K562 (cell line): ENCODE measurements at regions not wholly inside any gene's neighbourhood (a gene's known extent, or its start where the extent isn't known, plus 50 kb on each side); places are given as distances from the start of the nearest gene placed in this dataset.
"Not testable (repeated sequence)": the region's sequence is repeated elsewhere in the genome, so short reads cannot be mapped to it uniquely, and the experiment has no call there.

ENCODE experiments used
- ATAC-seq: fragments of 200-7000 bp; cut with Tn5 transposase; 3 replicates; pipeline ENCODE4 v1.9.1; 2020; ENCODE audit warnings: moderate library complexity
- BruUV-seq: library from RNA; stranded (reverse); fragments of 400-500 nt; replicated peaks from 2 replicates; lab custom pipeline; 2021; lab: Mats Ljungman, UMichigan
- CTCF ChIA-PET: fragments of 300-600 bp; formaldehyde crosslinking; extraction: SDS; loops from one replicate; lab custom pipeline; 2021; ENCODE audit warnings: low intra/inter-chr PET ratio; lab: Yijun Ruan, JAX
- POLR2A ChIA-PET: fragments of 300-600, 350-650 bp; sonication (Branson Sonifier 250); formaldehyde crosslinking; extraction: SDS; loops from one replicate; lab custom pipeline; 2021; ENCODE audit warnings: antibody characterized with exemption, inconsistent platforms; lab: Yijun Ruan, JAX
- DNase-seq, 4 experiments: peaks; one replicate each; pipeline versions ENCODE4 v3.0.0 to v3.0.0-alpha.2; 2011 to 2018; ENCODE audit warnings: low spot score in 3 of 4, mixed read lengths in 3 of 4; ENCODE audit errors: extremely low read depth in 1 of 4
- FAIRE-seq: peaks from 2 replicates; lab custom pipeline; 2011; peaks lifted over from hg19 to GRCh38; lab: Jason Lieb, UNC
- H2AFZ ChIP-seq: 2 replicates; pipeline ENCODE4 v1.6.0; 2011; ENCODE audit warnings: low read depth, low read length, control low read depth, inconsistent platforms
- H3K27ac ChIP-seq: fragments of 200-600 bp; 3 replicates; pipeline ENCODE4 v1.8.0; 2011; ENCODE audit warnings: low read depth, mild to moderate bottlenecking, control low read depth, inconsistent platforms, low read length, moderate library complexity, mixed read lengths; ENCODE audit errors: extremely low read depth
- H3K27me3 ChIP-seq, 2 experiments: fragments of 300-600 bp in 1 of 2; 2 replicates in 1 of 2; 3 replicates in 1 of 2; pipeline versions ENCODE4 v1.6.0 to v1.8.0; 2011; ENCODE audit warnings: inconsistent platforms in 2 of 2, low read length in 2 of 2, mild to moderate bottlenecking in 1 of 2, mixed read lengths in 1 of 2, moderate library complexity in 1 of 2; ENCODE audit not compliant: control insufficient read depth in 2 of 2, insufficient read depth in 2 of 2
- H3K36me3 ChIP-seq: fragments of 300-600 bp; 3 replicates; pipeline ENCODE4 v1.8.0; 2011; ENCODE audit warnings: mild to moderate bottlenecking, low read length, inconsistent platforms; ENCODE audit not compliant: control insufficient read depth, insufficient read depth
- H3K4me1 ChIP-seq, 2 experiments: fragments of 200-600 bp in 1 of 2; replicated peaks in 1 of 2; 2 replicates in 1 of 2; 3 replicates in 1 of 2; pipeline versions ENCODE4 v1.5.1 to v1.8.0; 2011; ENCODE audit warnings: inconsistent platforms in 2 of 2, low read length in 2 of 2, mild to moderate bottlenecking in 1 of 2, mixed read lengths in 1 of 2, moderate library complexity in 1 of 2; ENCODE audit not compliant: control insufficient read depth in 2 of 2, insufficient read depth in 2 of 2
- H3K4me2 ChIP-seq: 2 replicates; pipeline ENCODE4 v1.6.1; 2011; ENCODE audit warnings: low read length, control low read depth, inconsistent platforms, mixed read lengths; ENCODE audit not compliant: insufficient read depth
- H3K4me3 ChIP-seq: fragments of 200-600 bp; sonication (generic), shearing (Covaris generic); 2 replicates; pipeline ENCODE4 v1.5.1; 2016; ENCODE audit warnings: control low read depth, inconsistent platforms
- H3K79me2 ChIP-seq: fragments of 200-600 bp; 3 replicates; pipeline ENCODE4 v1.8.0; 2011; ENCODE audit warnings: low read length, inconsistent platforms; ENCODE audit not compliant: control insufficient read depth, insufficient read depth
- H3K9ac ChIP-seq, 2 experiments: 2 replicates each; pipeline versions ENCODE4 v1.6.0 to v1.6.1; 2011; ENCODE audit warnings: low read depth in 2 of 2, low read length in 2 of 2, control low read depth in 1 of 2, inconsistent platforms in 1 of 2, mild to moderate bottlenecking in 1 of 2, mixed read lengths in 1 of 2; ENCODE audit not compliant: insufficient read depth in 1 of 2
- H3K9me1 ChIP-seq: one replicate; pipeline ENCODE4 v1.6.0; 2011; ENCODE audit warnings: inconsistent platforms, mild to moderate bottlenecking, low read length, moderate library complexity; ENCODE audit not compliant: control insufficient read depth, insufficient read depth
- H3K9me3 ChIP-seq: replicated peaks from 2 replicates; pipeline ENCODE4 v1.5.1; 2011; ENCODE audit warnings: low read depth, low read length, inconsistent platforms; ENCODE audit not compliant: control insufficient read depth, insufficient read depth
- H4K20me1 ChIP-seq: replicated peaks from 2 replicates; pipeline ENCODE4 v1.6.1; 2011; ENCODE audit warnings: low read length, inconsistent platforms, mixed read lengths; ENCODE audit not compliant: control insufficient read depth, insufficient read depth
- CBX1 ChIP-seq: sonication (generic); IDR thresholded peaks from 2 replicates; pipeline ENCODE4 v1.6.1; 2016; ENCODE audit warnings: antibody characterized with exemption, low read depth, mild to moderate bottlenecking
- CBX3 ChIP-seq, 2 experiments: IDR thresholded peaks; 1 replicate in 1 of 2; 2 replicates in 1 of 2; pipeline ENCODE4 v1.6.1; 2012; ENCODE audit warnings: inconsistent platforms in 2 of 2, low read length in 2 of 2, borderline replicate concordance in 1 of 2, control low read depth in 1 of 2
- CBX5 ChIP-seq: IDR thresholded peaks from 2 replicates; pipeline ENCODE4 v1.6.1; 2014; ENCODE audit warnings: low read depth, borderline replicate concordance
- TRIM24 ChIP-seq, 2 experiments: fragments of 450-650 bp; IDR thresholded peaks; 2 replicates each; pipeline ENCODE4 v1.6.1; 2016
- TRIM28 ChIP-seq: fragments of 450-650 bp; IDR thresholded peaks from 2 replicates; pipeline ENCODE4 v1.6.1; 2017
- ZNF280A ChIP-seq: fragments of 450-650 bp; IDR thresholded peaks from 2 replicates; pipeline ENCODE4 v1.6.1; 2018; ENCODE audit warnings: mild to moderate bottlenecking, low read depth; ENCODE audit not compliant: partially characterized antibody
- ZNF384 ChIP-seq: IDR thresholded peaks from 2 replicates; pipeline ENCODE4 v1.6.1; 2012; ENCODE audit warnings: low read depth, low read length, improper control_type of control experiment
- ZNF583 ChIP-seq: fragments of 250-450 bp; sonication (Bioruptor Pico); IDR thresholded peaks from 2 replicates; pipeline ENCODE4 v1.4.0; 2020
- WGBS: fragments of 100-300 bp; shearing (Covaris generic); methylation state at CpG from one replicate; pipeline ENCODE4 v1.1.6; 2016; ENCODE audit warnings: low coverage, mixed read lengths; ENCODE audit not compliant: insufficient coverage; ENCODE audit errors: missing lambda C conversion rate; 5-methylcytosine and 5-hydroxymethylcytosine counted together
- in situ Hi-C: fragments of 300-500 bp; cut with MboI; formaldehyde crosslinking; loops from 4 replicates; pipeline ENCODE4 v1.15.0; 2018; ENCODE audit warnings: inconsistent platforms, mixed read lengths
- intact Hi-C: fragments of 100-400 bp; cut with micrococcal nuclease; formaldehyde crosslinking; loops from 2 replicates; pipeline ENCODE4 v1.14.2; 2022

- BruUV-seq, H3K9ac ChIP-seq, H3K9me3 ChIP-seq, FAIRE-seq, H3K79me2 ChIP-seq, H4K20me1 ChIP-seq, H3K36me3 ChIP-seq, H3K27ac ChIP-seq, H2AFZ ChIP-seq, H3K9me1 ChIP-seq, H3K4me2 ChIP-seq, H3K4me1 ChIP-seq, intact Hi-C loops, ATAC-seq, H3K27me3 ChIP-seq, CTCF ChIA-PET, H3K4me3 ChIP-seq, POLR2A ChIA-PET, DNase-seq: not testable (repeated sequence)
- in situ Hi-C loops, result loop anchor here (10.0 kb wide), 1 partner anchor 448 kb away; no protein-coding TSS in a partner anchor
- WGBS, result 0% methylated on average over 1 of the region's 1 CpG
- TF ChIP-seq CBX3 (IDR thresholded peaks at IDR 0.05; ENCODE audit: borderline replicate concordance in 1 of 2, low read length in 2 of 2) (peak in 1 of 2 experiments; percentile 75; a peak in 2 of 3 replicates), TRIM28 (peak; percentile 47; the same call in 1 of the 2 replicates), ZNF384 (peak; percentile 52; the same call in 1 of the 2 replicates), CBX5 (peak; percentile 91), TRIM24 (IDR thresholded peaks at IDR 0.05) (0 out of 4 replicates have a peak, but pooled peaks of 1 of the 2 experiments have one; percentile 25), ZNF583 (CRISPR knock-in tag) (peak; percentile 96), CBX1 (0 out of 2 replicates have a peak, but pooled peaks have one; percentile 28), ZNF280A (peak; percentile 34)
Measured at GRCh38 chr20:29066341-29066740, 2191.1 kb upstream of the DEFB115 start.

GRCh38 chr20:29073640-29074039 lies 2183.8 kb upstream of the DEFB115 start:
- H3K79me2 ChIP-seq, H2AFZ ChIP-seq, in situ Hi-C loops, H3K9ac ChIP-seq, intact Hi-C loops, H3K36me3 ChIP-seq, H3K4me3 ChIP-seq, H3K4me1 ChIP-seq, ATAC-seq, DNase-seq, BruUV-seq, H3K27me3 ChIP-seq, CTCF ChIA-PET, H3K27ac ChIP-seq, H4K20me1 ChIP-seq, POLR2A ChIA-PET, FAIRE-seq, H3K4me2 ChIP-seq, H3K9me1 ChIP-seq, H3K9me3 ChIP-seq: not testable (repeated sequence)
- WGBS, result 24% methylated on average over 8 of the region's 8 CpGs
